DOHH2 (cell line): ENCODE measurements at regions not wholly inside any gene's neighbourhood (a gene's known extent, or its start where the extent isn't known, plus 50 kb on each side); places are given as distances from the start of the nearest gene placed in this dataset.

ENCODE experiments used
- H3F3A ChIP-seq: fragments of 200-600 bp; sonication (generic), shearing (Covaris generic); 2 replicates; pipeline ENCODE4 v1.6.0; 2016; ENCODE audit warnings: antibody characterized with exemption, mild to moderate bottlenecking; ENCODE audit not compliant: control insufficient read depth, insufficient read depth
- H3K27ac ChIP-seq: fragments of 200-600 bp; sonication (generic); 2 replicates; pipeline ENCODE4 v1.5.1; 2014; ENCODE audit warnings: low read depth, mild to moderate bottlenecking, low read length, moderate library complexity
- H3K27me3 ChIP-seq: fragments of 200-600 bp; sonication (generic); 2 replicates; pipeline ENCODE4 v1.6.1; 2014; ENCODE audit warnings: mild to moderate bottlenecking, low read length, mixed read lengths; ENCODE audit not compliant: control insufficient read depth
- H3K36me3 ChIP-seq: fragments of 200-600 bp; sonication (generic); 2 replicates; pipeline ENCODE4 v1.6.1; 2014; ENCODE audit warnings: mild to moderate bottlenecking, low read length, moderate library complexity, mixed read lengths; ENCODE audit not compliant: control insufficient read depth
- H3K4me1 ChIP-seq: fragments of 200-600 bp; sonication (generic); 2 replicates; pipeline ENCODE4 v1.6.1; 2014; ENCODE audit warnings: mild to moderate bottlenecking, low read length, mixed read lengths; ENCODE audit not compliant: control insufficient read depth
- H3K4me2 ChIP-seq: fragments of 200-600 bp; sonication (generic); 2 replicates; pipeline ENCODE4 v1.6.0; 2014; ENCODE audit warnings: mild to moderate bottlenecking, low read length, moderate library complexity
- H3K4me3 ChIP-seq: fragments of 200-600 bp; sonication (generic); 2 replicates; pipeline ENCODE4 v1.5.1; 2014; ENCODE audit warnings: mild to moderate bottlenecking, low read length, mixed read lengths
- H3K79me2 ChIP-seq: fragments of 200-600 bp; sonication (generic); 2 replicates; pipeline ENCODE4 v1.6.1; 2014; ENCODE audit warnings: mild to moderate bottlenecking, low read length, mixed read lengths; ENCODE audit not compliant: control insufficient read depth
- H3K9me2 ChIP-seq: fragments of 200-600 bp; sonication (generic); replicated peaks from 2 replicates; pipeline ENCODE4 v1.6.1; 2014; ENCODE audit warnings: mild to moderate bottlenecking, low read length, mixed read lengths; ENCODE audit not compliant: control insufficient read depth
- H3K9me3 ChIP-seq: fragments of 200-600 bp; sonication (generic); 2 replicates; pipeline ENCODE4 v1.6.1; 2014; ENCODE audit warnings: antibody characterized with exemption, low read length, mixed read lengths; ENCODE audit not compliant: control insufficient read depth, insufficient read depth
- H4K20me1 ChIP-seq: fragments of 200-600 bp; sonication (generic); 2 replicates; pipeline ENCODE4 v1.6.0; 2014; ENCODE audit warnings: low read depth, mild to moderate bottlenecking, antibody characterized with exemption, low read length, moderate library complexity; ENCODE audit not compliant: control insufficient read depth, insufficient read depth
- EZH2phosphoT487 ChIP-seq: fragments of 200-600 bp; sonication (generic); IDR thresholded peaks from 2 replicates; pipeline ENCODE4 v1.6.1; 2017; ENCODE audit warnings: borderline replicate concordance, mild to moderate bottlenecking, antibody characterized with exemption, low read length, moderate library complexity, mixed read lengths
- TF ChIP-seq, protein P1 (sequence below): fragments of 200-600 bp; sonication (generic); IDR thresholded peaks from one replicate; pipeline ENCODE4 v1.5.1; 2014; ENCODE audit warnings: antibody characterized with exemption, mild to moderate bottlenecking, low read depth, low read length; ENCODE audit not compliant: poor library complexity, severe bottlenecking

- H3K4me2 ChIP-seq: no peak overlapping the region
- H3K9me2 ChIP-seq: no peaks in the 10 kb centered on the region
- no peak overlapping the region for H3K27ac ChIP-seq
- H3K4me1 ChIP-seq: peaks cover 15% of the 10 kb centered on the region
- H4K20me1 ChIP-seq: no peaks in the 10 kb centered on the region; the same call in 1 of the 2 replicates
- TF ChIP-seq EZH2phosphoT487: no peak
- TF ChIP-seq, protein P1, sequence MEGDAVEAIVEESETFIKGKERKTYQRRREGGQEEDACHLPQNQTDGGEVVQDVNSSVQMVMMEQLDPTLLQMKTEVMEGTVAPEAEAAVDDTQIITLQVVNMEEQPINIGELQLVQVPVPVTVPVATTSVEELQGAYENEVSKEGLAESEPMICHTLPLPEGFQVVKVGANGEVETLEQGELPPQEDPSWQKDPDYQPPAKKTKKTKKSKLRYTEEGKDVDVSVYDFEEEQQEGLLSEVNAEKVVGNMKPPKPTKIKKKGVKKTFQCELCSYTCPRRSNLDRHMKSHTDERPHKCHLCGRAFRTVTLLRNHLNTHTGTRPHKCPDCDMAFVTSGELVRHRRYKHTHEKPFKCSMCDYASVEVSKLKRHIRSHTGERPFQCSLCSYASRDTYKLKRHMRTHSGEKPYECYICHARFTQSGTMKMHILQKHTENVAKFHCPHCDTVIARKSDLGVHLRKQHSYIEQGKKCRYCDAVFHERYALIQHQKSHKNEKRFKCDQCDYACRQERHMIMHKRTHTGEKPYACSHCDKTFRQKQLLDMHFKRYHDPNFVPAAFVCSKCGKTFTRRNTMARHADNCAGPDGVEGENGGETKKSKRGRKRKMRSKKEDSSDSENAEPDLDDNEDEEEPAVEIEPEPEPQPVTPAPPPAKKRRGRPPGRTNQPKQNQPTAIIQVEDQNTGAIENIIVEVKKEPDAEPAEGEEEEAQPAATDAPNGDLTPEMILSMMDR: no peak
- peaks cover 14% of the 10 kb centered on the region for H3K27me3 ChIP-seq
- H3K36me3 ChIP-seq: no peaks in the 10 kb centered on the region
- H3K4me3 ChIP-seq: no peak overlapping the region
- H3F3A ChIP-seq: no peaks in the 10 kb centered on the region
- H3K9me3 ChIP-seq: no peaks in the 10 kb centered on the region
- no peaks in the 10 kb centered on the region for H3K79me2 ChIP-seq
Observed at GRCh38 chr9:127558581-127559246, 53.4 kb upstream of the STXBP1 start.

- Histone ChIP-seq H3K9me2 (no peaks in the 10 kb centered on the region), H3K4me2 (no peak overlapping the region), H3F3A (no peaks in the 10 kb centered on the region), H3K27ac (no peak overlapping the region), H3K79me2 (no peaks in the 10 kb centered on the region), H3K27me3 (peaks cover 14% of the 10 kb centered on the region), H3K4me1 (peaks cover 15% of the 10 kb centered on the region), H3K4me3 (no peak overlapping the region), H3K9me3 (no peaks in the 10 kb centered on the region), H4K20me1 (no peaks in the 10 kb centered on the region; the same call in 1 of the 2 replicates), H3K36me3 (no peaks in the 10 kb centered on the region)
- TF ChIP-seq EZH2phosphoT487: no peak
- TF ChIP-seq, protein P1: no peak
Observed at GRCh38 chr9:127559247-127559680, 52.8 kb upstream of the STXBP1 start.

- no peak overlapping the region for H3K4me3 ChIP-seq
- H4K20me1 ChIP-seq: no peaks in the 10 kb centered on the region
- H3K9me2 ChIP-seq: no peaks in the 10 kb centered on the region
- no peak overlapping the region for H3K4me2 ChIP-seq
- H3K36me3 ChIP-seq: no peaks in the 10 kb centered on the region
- H3F3A ChIP-seq: no peaks in the 10 kb centered on the region
- H3K27me3 ChIP-seq: peaks cover 18% of the 10 kb centered on the region
- H3K9me3 ChIP-seq: no peaks in the 10 kb centered on the region
- no peak for TF ChIP-seq EZH2phosphoT487
- TF ChIP-seq, protein P1: no peak
- H3K79me2 ChIP-seq: no peaks in the 10 kb centered on the region
- no peak overlapping the region for H3K27ac ChIP-seq
- peaks cover 7% of the 10 kb centered on the region; the same call in 1 of the 2 replicates for H3K4me1 ChIP-seq
Observed at GRCh38 chr9:127561491-127562278, 50.4 kb upstream of the STXBP1 start.
